PC-3 (cell line): ENCODE measurements at regions not wholly inside any gene's neighbourhood (a gene's known extent, or its start where the extent isn't known, plus 50 kb on each side); places are given as distances from the start of the nearest gene placed in this dataset.

Source experiments
- EZH2phosphoT487 ChIP-seq: fragments of 300-600 bp; sonication (generic); IDR thresholded peaks from 2 replicates; pipeline ENCODE4 v1.6.1; 2018; ENCODE audit warnings: mild to moderate bottlenecking, antibody characterized with exemption, low read length, borderline replicate concordance
- TF ChIP-seq, protein P1 (sequence below): fragments of 300-600 bp; sonication (generic); conservative IDR thresholded peaks from 2 replicates; pipeline ENCODE4 v1.5.1; 2017; ENCODE audit warnings: antibody characterized with exemption, low read depth, mild to moderate bottlenecking, low read length

DNA sequence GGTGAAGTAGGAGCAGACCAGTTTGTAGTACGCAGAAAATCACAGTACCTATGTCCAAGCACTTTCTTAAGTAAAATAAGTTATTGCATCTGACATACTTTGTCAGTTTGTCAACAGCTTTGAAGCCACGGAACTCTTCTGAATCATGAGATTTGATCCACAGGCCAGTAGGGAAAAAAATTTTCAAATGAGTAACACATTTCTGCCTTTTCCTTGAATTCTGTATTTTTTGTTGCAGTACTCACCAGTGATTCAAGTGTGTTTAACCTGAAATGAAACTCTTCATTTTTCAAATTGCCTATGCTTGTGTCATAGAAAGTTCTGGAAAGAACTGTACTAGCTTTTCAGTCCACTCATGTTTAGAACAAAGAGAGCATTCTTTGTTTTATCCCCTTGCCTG, 337.7 kb downstream of the GATA3 start:
- TF ChIP-seq, protein P1, sequence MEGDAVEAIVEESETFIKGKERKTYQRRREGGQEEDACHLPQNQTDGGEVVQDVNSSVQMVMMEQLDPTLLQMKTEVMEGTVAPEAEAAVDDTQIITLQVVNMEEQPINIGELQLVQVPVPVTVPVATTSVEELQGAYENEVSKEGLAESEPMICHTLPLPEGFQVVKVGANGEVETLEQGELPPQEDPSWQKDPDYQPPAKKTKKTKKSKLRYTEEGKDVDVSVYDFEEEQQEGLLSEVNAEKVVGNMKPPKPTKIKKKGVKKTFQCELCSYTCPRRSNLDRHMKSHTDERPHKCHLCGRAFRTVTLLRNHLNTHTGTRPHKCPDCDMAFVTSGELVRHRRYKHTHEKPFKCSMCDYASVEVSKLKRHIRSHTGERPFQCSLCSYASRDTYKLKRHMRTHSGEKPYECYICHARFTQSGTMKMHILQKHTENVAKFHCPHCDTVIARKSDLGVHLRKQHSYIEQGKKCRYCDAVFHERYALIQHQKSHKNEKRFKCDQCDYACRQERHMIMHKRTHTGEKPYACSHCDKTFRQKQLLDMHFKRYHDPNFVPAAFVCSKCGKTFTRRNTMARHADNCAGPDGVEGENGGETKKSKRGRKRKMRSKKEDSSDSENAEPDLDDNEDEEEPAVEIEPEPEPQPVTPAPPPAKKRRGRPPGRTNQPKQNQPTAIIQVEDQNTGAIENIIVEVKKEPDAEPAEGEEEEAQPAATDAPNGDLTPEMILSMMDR = no peak
- no peak for TF ChIP-seq EZH2phosphoT487
